Stimulated activated naive CD8-positive, alpha-beta T cell treated with anti-CD3 and anti-CD28 coated beads, Interleukin-15, amount 100 ng/mL, for 72 hours (primary cell): ENCODE measurements at regions not wholly inside any gene's neighbourhood (a gene's known extent, or its start where the extent isn't known, plus 50 kb on each side); places are given as distances from the start of the nearest gene placed in this dataset.
"Not testable (repeated sequence)": the region's sequence is repeated elsewhere in the genome, so short reads cannot be mapped to it uniquely, and the experiment has no call there.

Source experiments
- ATAC-seq: fragments of 150-1000 bp; cut with Tn5 transposase; 2 replicates; pipeline ENCODE4 v1.10.0; 2021; ENCODE audit warnings: mild to moderate bottlenecking, moderate library complexity
- DNase-seq, 2 donors: peaks; one replicate each; pipeline ENCODE4 v3.0.0; 2021 to 2022
- H3K27ac Mint-ChIP-seq, 2 donors: one replicate each; pipeline ENCODE4 v1.8.0; 2022; ENCODE audit warnings: mild to moderate bottlenecking in 2 of 2, mixed read lengths in 2 of 2, moderate library complexity in 2 of 2
- H3K27me3 Mint-ChIP-seq: one replicate; pipeline ENCODE4 v1.8.0; 2022; ENCODE audit warnings: mixed read lengths
- H3K4me1 Mint-ChIP-seq: one replicate; pipeline ENCODE4 v1.8.0; 2022; ENCODE audit warnings: mild to moderate bottlenecking, mixed read lengths
- H3K4me3 Mint-ChIP-seq, 2 donors: one replicate each; pipeline ENCODE4 v1.8.0; 2022; ENCODE audit warnings: mild to moderate bottlenecking in 2 of 2, mixed read lengths in 2 of 2, moderate library complexity in 1 of 2
- H3K9me3 Mint-ChIP-seq, 2 donors: one replicate each; pipeline ENCODE4 v1.8.0; 2022; ENCODE audit warnings: mixed read lengths in 2 of 2

- Mint-ChIP-seq H3K27me3 (no peaks in the 10 kb centered on the region), H3K4me1 (no peaks in the 10 kb centered on the region), H3K4me3 (no peak overlapping the region), H3K9me3 (peaks cover 6 to 13% of the 10 kb centered on the region in 2 donors), H3K27ac (no peak overlapping the region)
- ATAC-seq (no peak), DNase-seq (no peak)
Measured at GRCh38 chr7:10634239-10634638, 339.4 kb upstream of the PHF14 start.

GRCh38 chr7:10637991-10638390 lies 335.7 kb upstream of the PHF14 start:
- Mint-ChIP-seq H3K4me3 (no peak overlapping the region), H3K27me3 (no peaks in the 10 kb centered on the region)

GRCh38 chr7:10643545-10643944 lies 330.1 kb upstream of the PHF14 start:
- H3K4me3 Mint-ChIP-seq: peak overlapping the region; percentile 18 to 27
- peaks cover 25% of the 10 kb centered on the region for H3K4me1 Mint-ChIP-seq
- H3K27ac Mint-ChIP-seq: peak overlapping the region in 1 of 2 donors; percentile 26
- no peaks in the 10 kb centered on the region for H3K9me3 Mint-ChIP-seq
- H3K27me3 Mint-ChIP-seq: no peaks in the 10 kb centered on the region
- peak; percentile 83 for ATAC-seq
- peak in 1 of 2 donors; percentile 2 for DNase-seq

More at GRCh38 chr7:10637991-10638390, 335.7 kb upstream of the PHF14 start:
- ATAC-seq (no peak), DNase-seq (no peak)
- peaks cover 6% of the 10 kb centered on the region for H3K4me1 Mint-ChIP-seq
- no peaks in the 10 kb centered on the region for H3K9me3 Mint-ChIP-seq
- no peak overlapping the region for H3K27ac Mint-ChIP-seq

- H3K4me3 Mint-ChIP-seq: no peak overlapping the region
- H3K27ac Mint-ChIP-seq: no peak overlapping the region
- H3K27me3 Mint-ChIP-seq: no peaks in the 10 kb centered on the region
- peaks cover 25% of the 10 kb centered on the region for H3K4me1 Mint-ChIP-seq
- DNase-seq: no peak
- no peak for ATAC-seq
- H3K9me3 Mint-ChIP-seq: no peaks in the 10 kb centered on the region
Measured at GRCh38 chr7:10644849-10645248, 328.8 kb upstream of the PHF14 start.

GRCh38 chr7:10646194-10646593 lies 327.5 kb upstream of the PHF14 start:
- Mint-ChIP-seq H3K4me1 (peaks cover 25% of the 10 kb centered on the region), H3K9me3 (no peaks in the 10 kb centered on the region), H3K27ac (no peak overlapping the region), H3K4me3 (no peak overlapping the region), H3K27me3 (no peaks in the 10 kb centered on the region)
- no peak for DNase-seq
- no peak for ATAC-seq

- DNase-seq (no peak), ATAC-seq (no peak)
- Mint-ChIP-seq H3K4me1 (peaks cover 16% of the 10 kb centered on the region), H3K27ac (peak overlapping the region in 1 of 2 donors; percentile 83), H3K4me3 (no peak overlapping the region), H3K9me3 (peaks cover 0 to 4% of the 10 kb centered on the region in 2 donors), H3K27me3 (no peaks in the 10 kb centered on the region)
Measured at GRCh38 chr7:10648289-10648688, 325.4 kb upstream of the PHF14 start.

GRCh38 chr7:10649120-10649519 lies 324.6 kb upstream of the PHF14 start:
- not testable (repeated sequence) for H3K27ac Mint-ChIP-seq, H3K4me3 Mint-ChIP-seq, H3K9me3 Mint-ChIP-seq, DNase-seq, H3K27me3 Mint-ChIP-seq, H3K4me1 Mint-ChIP-seq, ATAC-seq

- ATAC-seq (no peak), DNase-seq (no peak)
- Mint-ChIP-seq H3K4me3 (no peak overlapping the region), H3K4me1 (no peaks in the 10 kb centered on the region), H3K9me3 (peaks cover 0 to 4% of the 10 kb centered on the region in 2 donors), H3K27ac (no peak overlapping the region), H3K27me3 (no peaks in the 10 kb centered on the region)
Measured at GRCh38 chr7:10655031-10655430, 318.6 kb upstream of the PHF14 start.

GRCh38 chr7:10657201-10657600 lies 316.5 kb upstream of the PHF14 start:
- Mint-ChIP-seq H3K27ac (no peak overlapping the region), H3K27me3 (no peaks in the 10 kb centered on the region), H3K4me3 (no peak overlapping the region), H3K9me3 (peaks cover 0 to 4% of the 10 kb centered on the region in 2 donors), H3K4me1 (no peaks in the 10 kb centered on the region)
- DNase-seq (no peak), ATAC-seq (no peak)

- ATAC-seq (no peak), DNase-seq (no peak)
- peaks cover 1% of the 10 kb centered on the region for H3K4me1 Mint-ChIP-seq
- H3K27me3 Mint-ChIP-seq: no peaks in the 10 kb centered on the region
- H3K27ac Mint-ChIP-seq: no peak overlapping the region
- no peak overlapping the region for H3K4me3 Mint-ChIP-seq
- no peaks in the 10 kb centered on the region for H3K9me3 Mint-ChIP-seq
Measured at GRCh38 chr7:10657837-10658236, 315.8 kb upstream of the PHF14 start.

GRCh38 chr7:10662491-10662890 lies 311.2 kb upstream of the PHF14 start:
- DNase-seq (no peak), ATAC-seq (no peak)
- Mint-ChIP-seq H3K27me3 (no peaks in the 10 kb centered on the region), H3K4me3 (no peak overlapping the region), H3K9me3 (no peaks in the 10 kb centered on the region), H3K4me1 (peaks cover 8% of the 10 kb centered on the region), H3K27ac (no peak overlapping the region)

- no peaks in the 10 kb centered on the region for H3K27me3 Mint-ChIP-seq
- ATAC-seq: no peak
- H3K27ac Mint-ChIP-seq: no peak overlapping the region
- H3K4me3 Mint-ChIP-seq: no peak overlapping the region
- peaks cover 8% of the 10 kb centered on the region for H3K4me1 Mint-ChIP-seq
- no peaks in the 10 kb centered on the region for H3K9me3 Mint-ChIP-seq
- DNase-seq: no peak
Measured at GRCh38 chr7:10662982-10663884, 310.4 kb upstream of the PHF14 start.

GRCh38 chr7:10672186-10672585 lies 301.5 kb upstream of the PHF14 start:
- Mint-ChIP-seq H3K4me3 (no peak overlapping the region), H3K9me3 (peaks cover 0 to 24% of the 10 kb centered on the region in 2 donors), H3K4me1 (no peaks in the 10 kb centered on the region), H3K27ac (no peak overlapping the region), H3K27me3 (no peaks in the 10 kb centered on the region)
- ATAC-seq (no peak), DNase-seq (no peak)

GRCh38 chr7:10677211-10677610 lies 296.5 kb upstream of the PHF14 start:
- ATAC-seq (no peak), DNase-seq (no peak)
- no peaks in the 10 kb centered on the region for H3K27me3 Mint-ChIP-seq
- H3K9me3 Mint-ChIP-seq: no peaks in the 10 kb centered on the region
- H3K27ac Mint-ChIP-seq: no peak overlapping the region
- H3K4me1 Mint-ChIP-seq: no peaks in the 10 kb centered on the region
- no peak overlapping the region for H3K4me3 Mint-ChIP-seq

GRCh38 chr7:10677668-10678232 lies 295.9 kb upstream of the PHF14 start:
- no peak overlapping the region for H3K27ac Mint-ChIP-seq
- H3K9me3 Mint-ChIP-seq: no peaks in the 10 kb centered on the region
- DNase-seq: no peak
- no peak for ATAC-seq
- H3K4me1 Mint-ChIP-seq: no peaks in the 10 kb centered on the region
- H3K27me3 Mint-ChIP-seq: no peaks in the 10 kb centered on the region
- H3K4me3 Mint-ChIP-seq: no peak overlapping the region

- Mint-ChIP-seq H3K4me3 (no peak overlapping the region), H3K27ac (no peak overlapping the region), H3K9me3 (peaks cover 5 to 19% of the 10 kb centered on the region in 2 donors), H3K27me3 (peaks cover 33% of the 10 kb centered on the region), H3K4me1 (no peaks in the 10 kb centered on the region)
- DNase-seq (no peak), ATAC-seq (no peak)
Measured at GRCh38 chr7:10684606-10685005, 289.1 kb upstream of the PHF14 start.
